GM21619 (cell line): ENCODE measurements at regions not wholly inside any gene's neighbourhood (a gene's known extent, or its start where the extent isn't known, plus 50 kb on each side); places are given as distances from the start of the nearest gene placed in this dataset.
"Not testable (repeated sequence)": the region's sequence is repeated elsewhere in the genome, so short reads cannot be mapped to it uniquely, and the experiment has no call there.

ENCODE experiments used
- ATAC-seq: cut with Tn5 transposase; IDR thresholded peaks from one replicate; pipeline ENCODE4 v1.9.1; 2021; ENCODE audit not compliant: unreplicated experiment

DNA sequence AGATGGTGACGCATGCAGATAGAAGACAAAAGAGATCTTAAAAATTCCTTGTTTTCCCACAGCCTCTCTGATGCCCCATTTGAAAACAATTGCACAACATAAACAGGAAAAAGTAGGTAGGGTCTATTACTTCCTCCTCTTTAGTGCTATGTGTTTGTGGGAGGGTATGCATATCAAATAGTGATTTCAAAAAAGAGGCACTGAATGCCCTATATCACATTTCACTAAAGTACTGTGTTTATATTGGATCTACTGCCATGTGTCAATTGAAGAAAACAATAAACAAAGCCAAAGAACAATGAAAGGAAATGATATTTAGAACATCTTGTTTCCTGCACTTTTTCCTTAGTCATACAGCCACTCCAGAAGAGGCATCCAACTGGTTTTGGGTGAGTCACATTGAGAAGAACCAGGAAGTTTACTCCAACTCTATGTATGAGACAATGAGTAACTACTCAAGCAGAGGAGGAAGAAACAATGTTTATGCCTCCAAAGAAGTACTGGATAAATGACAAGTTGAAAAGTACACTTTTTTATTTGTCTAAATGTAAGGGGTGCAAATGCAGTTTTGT lies 583.6 kb downstream of the FBXO15 start:
- no peak for ATAC-seq

DNA sequence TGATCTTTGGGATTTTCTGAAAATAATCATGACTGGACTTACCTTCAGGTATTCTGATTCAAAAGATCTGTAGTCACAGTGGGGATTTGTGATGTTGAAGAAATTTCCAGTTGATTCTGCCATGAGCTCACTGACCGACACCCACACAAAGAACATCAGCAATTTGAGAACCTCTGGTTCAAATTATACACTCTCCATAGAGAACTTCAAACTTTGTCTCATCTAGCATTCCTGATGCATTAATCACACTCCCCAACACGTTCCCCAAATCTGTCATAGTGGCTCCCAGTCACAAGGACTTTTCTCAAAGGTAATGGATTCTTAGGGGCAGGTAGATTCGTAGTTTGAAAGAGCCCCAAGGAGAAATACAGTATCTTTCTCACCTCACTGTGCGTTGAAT lies 584.3 kb downstream of the FBXO15 start:
- no peak for ATAC-seq

DNA sequence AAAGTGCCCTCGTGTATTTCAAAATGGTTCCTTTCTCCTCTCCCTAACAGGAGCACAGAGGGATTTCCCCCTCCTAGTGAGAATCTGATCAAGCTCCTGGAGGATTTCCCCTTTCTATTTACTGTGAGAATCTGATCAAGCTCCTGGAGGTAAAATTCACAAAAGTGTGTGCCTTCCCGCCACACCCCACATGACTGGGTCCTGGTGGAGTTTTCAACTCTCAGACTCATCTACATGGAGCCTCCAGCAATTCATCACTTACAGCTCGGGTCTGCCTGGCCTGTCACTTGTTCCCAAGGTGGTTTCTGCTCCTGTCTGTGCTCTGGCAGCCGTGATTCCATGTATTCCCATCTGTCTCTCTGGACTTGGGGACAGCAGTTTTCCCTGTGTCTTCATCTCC lies 590.7 kb downstream of the FBXO15 start:
- no peak for ATAC-seq

DNA sequence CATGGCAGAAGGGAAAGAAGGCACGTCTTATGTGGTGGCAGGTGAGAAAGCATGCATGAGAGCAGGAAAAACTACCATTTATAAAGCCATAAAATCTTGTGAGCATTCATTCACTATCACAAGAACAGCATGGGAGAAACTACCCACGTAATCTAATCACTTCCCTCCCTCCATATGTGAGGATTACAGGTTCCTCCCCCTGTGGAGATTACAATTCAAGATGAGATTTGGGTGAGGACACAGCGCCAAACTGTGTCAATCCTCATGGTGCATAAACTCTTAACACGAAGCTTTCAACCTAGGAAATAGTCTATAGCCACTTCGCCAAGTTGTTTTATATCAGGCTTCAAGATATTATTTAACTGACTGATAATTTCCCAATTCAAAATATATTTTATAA lies 595.5 kb downstream of the FBXO15 start:
- no peak for ATAC-seq

DNA sequence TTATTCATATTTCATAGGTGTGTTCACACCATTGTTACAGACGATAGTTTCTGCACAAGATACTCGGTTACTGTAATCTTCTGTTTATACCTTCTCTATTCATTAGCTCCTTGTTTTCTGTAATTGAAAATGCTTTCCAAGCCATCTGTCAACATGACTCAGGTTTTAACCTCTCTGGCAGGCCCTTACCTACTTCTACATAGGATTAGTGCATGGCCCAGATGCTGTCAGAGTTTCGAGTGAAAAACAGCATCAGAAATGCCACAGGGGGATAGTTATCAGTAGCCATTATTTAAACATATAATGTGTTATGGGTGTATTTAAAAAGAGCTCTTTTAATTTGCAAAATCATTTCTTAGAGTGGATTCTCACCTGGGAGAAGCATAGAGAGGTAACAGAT lies 596.4 kb downstream of the FBXO15 start:
- no peak for ATAC-seq

DNA sequence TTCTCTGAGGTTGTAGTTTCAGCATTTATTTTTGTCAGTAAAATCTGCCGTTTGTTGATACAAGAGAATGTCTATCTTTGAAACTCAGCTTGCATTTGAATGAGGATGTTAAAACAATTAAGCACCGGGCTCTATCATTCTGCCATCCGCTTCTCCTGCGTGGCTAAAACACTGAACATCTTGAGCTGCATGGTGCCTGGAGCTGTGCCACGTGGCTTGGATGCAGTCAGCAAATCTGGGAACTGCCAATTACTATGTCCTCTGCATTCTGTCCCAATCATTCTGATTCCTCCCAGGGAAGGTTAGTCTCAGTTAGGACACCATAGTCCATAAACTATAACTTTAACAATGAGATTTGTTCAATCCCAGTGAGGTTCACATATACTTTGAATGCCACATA lies 598.4 kb downstream of the FBXO15 start:
- ATAC-seq, result no peak

DNA sequence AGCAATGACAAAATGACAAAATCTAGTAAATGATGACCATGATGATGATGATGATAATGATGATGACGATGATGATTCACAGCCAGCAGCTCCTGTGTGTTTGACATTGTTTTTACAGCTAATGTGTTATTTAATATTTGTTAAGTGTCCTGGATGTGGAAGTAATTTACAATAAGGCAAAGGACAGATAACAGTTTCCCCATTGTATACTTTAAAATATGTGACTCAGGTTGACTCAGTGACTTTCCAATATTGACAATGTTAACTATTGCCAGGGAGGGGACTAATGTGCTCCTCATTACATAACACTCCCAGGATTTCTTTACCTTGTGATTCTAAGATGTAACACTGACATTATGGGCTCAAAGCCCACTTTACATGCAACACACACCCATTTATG lies 602.2 kb downstream of the FBXO15 start:
- ATAC-seq, result no peak

DNA sequence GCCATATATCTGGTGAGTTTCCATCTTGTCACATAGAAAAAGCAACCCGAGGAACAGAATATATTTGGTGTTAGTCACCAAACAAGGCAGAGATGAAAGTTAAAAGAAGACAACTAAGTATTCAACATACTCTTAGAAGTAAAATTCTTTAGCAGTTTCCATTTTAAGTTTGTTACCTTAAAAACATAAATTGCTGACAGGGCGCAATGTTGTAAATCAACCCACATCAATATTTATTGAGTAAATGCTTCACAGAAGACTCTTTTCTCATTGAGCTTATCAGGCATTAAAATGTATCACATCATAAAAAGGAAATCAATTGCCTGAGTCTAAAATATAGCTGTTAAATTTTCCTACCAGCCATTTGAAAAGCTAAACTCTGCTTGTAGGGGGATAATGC lies 603.0 kb downstream of the FBXO15 start:
- ATAC-seq, result no peak

DNA sequence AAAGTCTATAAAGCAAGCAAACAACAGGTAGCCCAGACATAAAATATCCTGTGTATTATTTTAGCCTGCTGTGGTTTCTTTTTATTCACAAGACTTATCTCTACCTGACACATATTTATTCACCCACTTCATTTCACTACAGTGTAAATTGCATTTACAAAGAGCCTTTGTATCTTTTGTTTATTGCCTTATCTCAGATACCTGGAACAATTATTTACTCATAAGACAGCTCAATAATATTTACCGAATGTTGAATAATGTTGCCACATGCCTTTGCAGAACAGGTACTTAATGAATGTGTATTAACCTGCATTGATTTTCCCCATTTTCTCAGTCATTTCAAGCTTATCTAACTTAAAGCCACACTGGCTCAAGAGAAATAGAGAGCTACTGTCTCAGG lies 603.6 kb downstream of the FBXO15 start:
- ATAC-seq, result no peak

DNA sequence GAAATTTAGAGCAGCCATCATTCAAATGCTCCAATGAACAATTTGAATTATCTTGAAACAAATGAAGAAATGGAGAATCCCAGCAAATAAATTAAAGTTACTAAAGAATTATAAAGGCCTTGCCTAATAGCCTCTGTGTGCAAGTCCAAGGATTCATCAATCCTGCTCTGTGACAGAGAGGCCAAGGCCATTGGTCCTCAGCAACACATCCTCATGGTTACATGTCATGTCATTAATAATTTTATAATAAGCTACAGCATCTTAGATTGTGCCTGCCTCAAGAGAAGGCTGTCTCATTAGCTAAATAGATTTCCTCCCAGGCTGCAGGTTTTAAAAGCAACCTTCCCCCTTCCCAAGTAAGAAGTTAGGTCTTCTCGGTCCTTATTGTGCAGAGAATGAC lies 611.6 kb downstream of the FBXO15 start:
- no peak for ATAC-seq

DNA sequence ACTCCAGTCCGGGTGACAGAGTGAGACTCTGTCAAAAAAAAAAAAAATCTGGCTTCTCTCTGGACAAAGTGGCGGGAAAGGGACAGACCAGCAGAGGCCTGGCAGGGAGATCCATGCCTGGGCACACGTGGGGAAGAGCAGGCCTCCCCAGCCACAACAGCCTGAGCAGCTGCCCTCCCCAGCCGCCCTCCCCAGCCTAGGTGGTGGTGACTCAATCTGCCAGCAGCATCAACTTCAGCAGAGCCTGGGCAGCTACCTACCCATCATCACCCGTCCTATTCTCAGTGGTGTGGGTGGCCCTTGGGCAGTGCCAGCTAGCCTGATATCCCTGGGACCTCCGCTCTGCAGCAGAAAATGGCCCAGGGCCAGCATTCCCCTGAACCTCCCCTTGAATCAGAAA lies 612.4 kb downstream of the FBXO15 start:
- ATAC-seq, result no peak

DNA sequence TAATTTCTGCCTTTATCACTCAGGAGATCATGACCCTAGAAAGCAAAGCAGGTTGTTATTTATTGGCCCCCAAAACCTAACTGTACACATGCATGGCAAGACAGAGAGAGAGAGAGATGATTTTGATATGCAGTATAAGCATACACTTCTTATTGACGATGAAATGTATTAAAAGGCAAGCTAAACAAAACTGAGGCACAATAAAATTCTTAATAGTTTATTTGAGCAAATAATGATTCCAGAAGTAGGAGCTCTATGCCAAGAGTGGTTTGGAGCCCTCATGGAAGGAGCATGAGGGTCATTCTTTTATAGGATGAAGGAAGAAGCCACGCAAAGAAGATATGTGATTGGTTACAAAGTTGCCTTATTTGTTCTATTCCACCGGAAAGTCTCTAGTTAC lies 616.0 kb downstream of the FBXO15 start:
- ATAC-seq, result no peak

DNA sequence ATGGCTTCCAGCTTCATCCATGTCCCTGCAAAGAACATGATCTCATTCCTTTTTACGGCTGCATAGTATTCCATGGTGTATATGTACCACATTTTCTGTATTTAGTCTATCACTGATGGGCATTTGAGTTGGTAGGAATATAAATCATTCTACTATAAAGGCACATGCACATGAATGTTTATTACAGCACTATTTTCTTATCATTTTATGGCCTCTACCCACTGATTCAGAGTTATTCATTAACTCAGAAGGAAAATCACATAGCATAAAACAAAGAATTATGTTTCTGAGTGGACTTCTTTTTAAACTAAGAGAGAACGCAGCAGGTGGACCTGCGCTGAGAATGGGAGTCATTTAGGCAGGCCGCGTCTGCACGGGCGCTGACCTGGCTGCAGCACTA lies 619.6 kb downstream of the FBXO15 start:
- ATAC-seq, result no peak

DNA sequence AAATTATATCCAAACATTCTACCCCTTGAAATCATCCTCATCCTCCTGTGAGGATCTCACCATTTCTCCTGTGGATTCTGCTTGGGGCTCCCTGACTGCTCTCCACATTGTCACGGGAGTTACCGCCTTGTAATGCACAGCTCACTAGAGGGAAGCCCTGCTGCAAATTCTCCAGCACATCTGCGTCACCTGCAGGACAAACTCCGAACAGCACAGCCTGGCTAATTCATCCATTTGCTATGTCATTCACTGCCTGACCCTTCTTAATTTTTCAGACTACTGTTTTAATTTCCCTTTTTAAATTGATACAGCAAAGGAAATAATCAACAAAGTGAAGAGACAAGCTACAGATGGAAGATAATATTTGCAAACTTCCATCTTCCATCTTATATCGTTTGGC lies 627.4 kb downstream of the FBXO15 start:
- no peak for ATAC-seq

DNA sequence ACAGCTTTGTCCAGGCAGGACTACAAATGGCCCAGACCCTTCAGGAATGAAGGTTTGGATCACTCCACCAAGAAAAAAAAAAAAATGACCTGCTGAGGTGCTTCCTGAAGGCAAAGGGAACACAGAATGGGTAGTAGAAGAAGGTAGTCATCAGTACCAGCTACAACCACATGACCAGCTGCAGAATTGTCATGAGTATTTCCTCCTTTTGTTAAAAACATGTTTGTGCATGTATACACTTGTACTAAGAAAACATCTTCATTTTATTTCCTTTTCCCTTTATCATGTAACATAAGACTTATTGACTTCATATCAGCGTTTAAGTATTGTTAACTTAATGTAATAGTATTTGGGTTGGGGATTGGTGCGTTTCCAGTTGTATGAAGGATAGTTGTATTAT lies 631.6 kb downstream of the FBXO15 start:
- ATAC-seq, result not testable (repeated sequence)

DNA sequence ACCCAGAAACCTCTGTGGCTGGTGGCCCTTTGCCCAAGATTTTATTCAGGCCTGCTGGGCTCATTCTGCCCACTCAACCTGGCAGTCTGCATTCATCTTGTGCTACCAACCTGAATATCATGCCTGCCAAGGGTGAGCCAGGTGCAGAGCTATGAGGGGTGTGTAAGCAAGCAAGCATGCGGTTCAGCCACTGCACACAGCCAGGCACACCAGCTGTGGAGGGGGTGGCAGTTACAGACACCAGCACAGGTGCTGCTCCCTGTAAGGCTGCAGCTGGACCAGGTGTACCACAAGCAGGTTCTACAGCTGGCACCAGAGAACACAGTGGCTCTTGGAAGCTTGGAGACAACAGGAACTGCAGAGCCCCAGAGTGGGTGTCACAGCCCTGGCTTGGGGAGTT lies 633.2 kb downstream of the FBXO15 start:
- ATAC-seq, result no peak

DNA sequence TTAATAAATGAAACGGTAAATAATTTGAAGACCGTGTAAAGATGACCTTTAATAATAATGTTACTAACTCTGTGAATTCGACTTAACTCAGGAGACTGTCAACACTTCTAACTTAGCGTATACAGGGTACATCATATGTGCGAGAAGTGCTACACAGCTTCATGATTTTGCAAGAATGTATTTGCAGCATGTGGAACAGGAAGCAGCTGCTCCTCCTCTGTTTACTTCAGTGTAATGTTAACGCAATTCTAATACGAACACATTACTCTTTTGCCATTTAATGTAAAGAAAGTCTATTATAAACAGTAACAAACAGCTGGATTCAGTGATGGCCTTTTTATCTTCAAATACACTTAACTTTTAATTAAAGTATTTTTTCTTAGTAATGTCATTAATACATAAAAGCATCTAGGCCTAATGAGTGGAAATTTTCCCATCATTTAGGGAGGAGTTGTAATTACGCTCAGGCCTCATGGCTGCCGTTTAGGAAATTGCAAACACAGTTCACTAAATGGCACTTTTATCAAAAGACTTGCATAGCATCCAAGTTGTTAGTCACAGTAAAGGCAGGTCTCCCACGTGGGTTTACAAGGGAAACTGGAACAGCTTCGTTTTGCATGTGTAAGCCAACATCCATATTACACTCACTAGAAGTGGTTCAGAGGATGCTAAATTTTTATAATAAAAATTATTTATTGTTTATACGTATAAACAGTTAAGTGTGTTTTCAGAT lies 635.7 kb downstream of the FBXO15 start:
- no peak for ATAC-seq

DNA sequence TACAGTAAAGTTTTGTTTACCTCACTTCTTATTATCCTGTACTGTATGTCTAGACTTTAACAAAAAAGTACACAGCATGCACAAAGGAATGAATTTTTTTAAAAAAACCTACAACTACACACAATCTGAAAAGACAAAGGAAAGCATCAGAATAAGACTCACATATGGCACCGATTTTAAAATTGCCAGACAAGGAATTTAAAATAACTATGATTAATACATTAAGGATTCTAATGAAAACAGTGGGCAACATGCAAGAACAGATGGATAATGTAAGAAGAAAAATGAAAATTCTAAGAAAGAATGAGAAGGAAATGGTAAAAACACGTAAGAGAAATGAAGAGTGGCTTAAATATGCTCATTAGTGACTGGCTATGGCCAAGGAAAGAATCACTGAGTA lies 638.2 kb downstream of the FBXO15 start:
- no peak for ATAC-seq

DNA sequence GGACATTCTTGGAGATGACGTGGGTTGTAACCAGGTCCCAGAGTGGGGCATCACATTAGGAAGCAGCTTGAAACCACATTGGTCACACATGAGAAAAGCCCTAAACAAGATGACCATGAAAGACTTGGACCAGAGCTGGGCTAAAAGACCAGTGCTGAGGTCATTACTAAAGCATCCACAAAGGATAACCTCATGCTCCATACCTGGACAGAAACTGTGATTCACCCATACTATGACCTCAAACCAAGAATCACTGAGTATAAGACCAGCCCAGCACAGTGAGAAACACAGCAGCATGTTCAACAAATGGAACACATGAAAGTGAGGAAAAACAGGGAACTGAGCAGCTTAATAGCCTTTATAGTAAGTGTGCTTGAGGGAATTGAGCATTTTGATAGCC lies 635.5 kb upstream of the NETO1 start:
- ATAC-seq, result no peak

DNA sequence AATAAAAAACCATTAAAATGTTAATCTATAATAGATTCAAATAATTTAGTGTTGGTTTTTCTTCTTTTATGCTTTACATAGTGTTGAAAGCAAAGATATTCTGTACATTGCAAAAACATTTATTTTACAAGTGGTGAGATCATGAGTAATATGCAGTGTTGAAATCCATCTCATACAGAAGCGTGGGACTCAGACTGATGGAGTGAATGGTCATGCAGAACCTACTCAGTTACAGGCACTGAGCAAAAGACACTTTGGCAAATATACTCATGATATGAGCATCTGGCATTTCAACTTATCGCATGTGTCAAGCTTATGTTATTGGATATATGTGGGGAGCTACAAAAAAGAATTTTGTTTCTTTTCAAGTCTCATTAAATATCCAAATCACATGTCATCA lies 620.2 kb upstream of the NETO1 start:
- no peak for ATAC-seq

DNA sequence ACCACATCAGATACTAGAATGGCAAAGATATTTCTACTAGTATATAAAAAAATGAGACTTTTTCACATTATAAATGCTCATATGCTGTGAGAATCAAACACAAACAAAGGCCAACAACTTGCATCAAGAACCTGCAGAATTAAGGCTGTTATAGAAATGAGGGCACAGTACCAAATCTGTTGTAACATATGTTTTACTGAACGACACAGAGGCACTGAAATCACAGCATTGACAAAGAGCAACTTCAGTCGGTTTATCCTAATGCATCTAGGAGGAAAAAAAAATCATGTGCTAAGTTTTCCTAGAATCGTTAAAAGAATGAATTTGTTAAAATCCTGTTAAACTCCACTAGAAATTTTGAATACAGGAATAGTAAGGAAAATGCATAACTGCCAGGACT lies 617.4 kb upstream of the NETO1 start:
- ATAC-seq, result no peak

DNA sequence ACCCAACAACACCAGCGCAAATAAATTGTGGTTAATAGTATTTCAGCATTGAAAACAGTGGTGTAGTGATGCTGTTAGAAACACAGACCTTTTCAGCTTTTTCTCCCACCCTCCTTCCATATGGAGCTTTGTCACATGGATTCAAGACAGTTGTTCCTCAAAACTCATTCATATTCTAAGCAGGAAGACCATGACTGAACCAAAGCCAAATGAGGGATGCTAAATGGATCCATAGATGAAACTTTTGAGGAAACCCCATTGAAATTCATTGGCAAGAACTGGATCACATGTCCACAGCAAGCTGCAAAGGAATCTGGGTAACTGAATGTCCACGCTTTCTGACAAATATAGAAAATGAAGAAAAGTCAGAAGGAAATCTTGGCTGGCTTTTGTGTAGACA lies 615.1 kb upstream of the NETO1 start:
- ATAC-seq, result no peak

DNA sequence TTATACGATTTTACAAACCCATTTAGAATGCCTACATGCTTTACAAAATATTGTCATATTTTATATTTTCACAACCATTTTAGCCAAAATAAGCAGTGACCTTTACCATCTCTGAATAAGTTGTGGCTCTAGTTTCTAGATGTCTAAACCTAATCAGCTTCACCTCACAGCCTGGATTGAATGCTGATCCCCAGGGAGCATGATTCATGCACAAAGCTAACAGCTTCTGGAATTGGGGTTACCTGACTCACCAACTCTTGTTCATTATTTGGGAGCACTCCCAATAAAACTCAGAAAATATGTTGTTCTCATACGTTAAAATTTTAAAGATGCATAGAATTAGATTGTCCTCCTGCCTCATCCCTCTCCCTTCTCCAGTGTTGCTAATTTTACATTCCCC lies 611.7 kb upstream of the NETO1 start:
- no peak for ATAC-seq
